H1 (cell line): ENCODE measurements at regions not wholly inside any gene's neighbourhood (a gene's known extent, or its start where the extent isn't known, plus 50 kb on each side); places are given as distances from the start of the nearest gene placed in this dataset.
A peak's percentile ranks its signal among the peaks of the same experiment; 100 is the strongest.

ENCODE experiments used
- CTCF ChIA-PET: fragments of 300-600 bp; sonication (Branson Sonifier 250); formaldehyde crosslinking; loops from one replicate; lab custom pipeline; 2021; ENCODE audit not compliant: partially characterized antibody; lab: Charles Lee
- POLR2A ChIA-PET: fragments of 300-600 bp; sonication (Branson Sonifier 250); formaldehyde crosslinking; loops from one replicate; lab custom pipeline; 2021; ENCODE audit warnings: inconsistent platforms; ENCODE audit not compliant: partially characterized antibody; lab: Charles Lee
- DNase-seq, 2 experiments: peaks; one replicate each; pipeline versions ENCODE4 v3.0.0 to v3.0.0-alpha.2; 2010 to 2022; ENCODE audit warnings: low spot score in 2 of 2, low read depth in 1 of 2, mixed read lengths in 1 of 2
- FAIRE-seq: peaks from 2 replicates; lab custom pipeline; 2011; peaks lifted over from hg19 to GRCh38; lab: Jason Lieb, UNC
- H2AFZ ChIP-seq: 2 replicates; pipeline ENCODE4 v1.8.1; 2012; ENCODE audit warnings: low read length, inconsistent platforms
- H2AK5ac ChIP-seq: 2 replicates; pipeline ENCODE4 v1.6.1; 2013; ENCODE audit warnings: low read depth, low read length
- H2BK120ac ChIP-seq: replicated peaks from 2 replicates; pipeline ENCODE3; 2013; ENCODE audit warnings: low read depth, low read length, inconsistent platforms
- H2BK12ac ChIP-seq: 2 replicates; pipeline ENCODE4 v1.6.1; 2013; ENCODE audit warnings: low read depth, low read length
- H2BK15ac ChIP-seq: 2 replicates; pipeline ENCODE4 v1.6.1; 2013; ENCODE audit warnings: low read length
- H2BK20ac ChIP-seq: 2 replicates; pipeline ENCODE4 v1.6.1; 2013; ENCODE audit warnings: low read length
- H2BK5ac ChIP-seq: 2 replicates; pipeline ENCODE4 v1.6.1; 2013; ENCODE audit warnings: low read depth, low read length
- H3K14ac ChIP-seq: 2 replicates; pipeline ENCODE4 v1.6.1; 2013; ENCODE audit warnings: inconsistent platforms; ENCODE audit not compliant: insufficient read length
- H3K18ac ChIP-seq: 2 replicates; pipeline ENCODE4 v1.6.1; 2013; ENCODE audit warnings: low read length; ENCODE audit errors: extremely low read depth
- H3K23ac ChIP-seq: 2 replicates; pipeline ENCODE4 v1.6.1; 2013; ENCODE audit warnings: inconsistent platforms; ENCODE audit not compliant: insufficient read length
- H3K23me2 ChIP-seq: 2 replicates; pipeline ENCODE4 v1.6.1; 2013; ENCODE audit warnings: low read depth, low read length
- H3K27ac ChIP-seq: 2 replicates; pipeline ENCODE4 v1.6.1; 2011; ENCODE audit warnings: low read depth, low read length, inconsistent platforms
- H3K27me3 ChIP-seq, 4 experiments: replicated peaks in 1 of 4; 1 replicate in 1 of 4; 2 replicates in 3 of 4; pipeline versions ENCODE4 v1.6.1 to v1.8.1; 2011 to 2013; ENCODE audit warnings: low read length in 3 of 4, mild to moderate bottlenecking in 3 of 4, inconsistent platforms in 2 of 4, mixed read lengths in 2 of 4, moderate library complexity in 1 of 4; ENCODE audit not compliant: control insufficient read depth in 3 of 4, insufficient read depth in 3 of 4; ENCODE audit errors: extremely low read depth in 1 of 4
- H3K36me3 ChIP-seq, 4 experiments: 2 replicates each; pipeline versions ENCODE4 v1.6.1 to v1.8.1; 2011 to 2013; ENCODE audit warnings: mild to moderate bottlenecking in 4 of 4, low read length in 3 of 4, moderate library complexity in 2 of 4, control low read depth in 1 of 4, inconsistent platforms in 1 of 4; ENCODE audit not compliant: insufficient read depth in 4 of 4, control insufficient read depth in 2 of 4
- H3K4ac ChIP-seq: replicated peaks from 2 replicates; pipeline ENCODE3; 2013; ENCODE audit warnings: low read length, low read depth, mixed read lengths, inconsistent platforms; ENCODE audit not compliant: insufficient read length
- H3K4me1 ChIP-seq, 4 experiments: replicated peaks in 1 of 4; 1 replicate in 1 of 4; 2 replicates in 3 of 4; pipeline versions ENCODE4 v1.6.1 to v1.8.1; 2011 to 2013; ENCODE audit warnings: low read length in 3 of 4, inconsistent platforms in 2 of 4, mixed read lengths in 1 of 4; ENCODE audit not compliant: insufficient read depth in 4 of 4, control insufficient read depth in 3 of 4
- H3K4me2 ChIP-seq, 2 experiments: 2 replicates each; pipeline versions ENCODE4 v1.6.1 to v1.8.1; 2011 to 2013; ENCODE audit warnings: low read depth in 2 of 2, low read length in 2 of 2, control low read depth in 1 of 2, inconsistent platforms in 1 of 2, mild to moderate bottlenecking in 1 of 2; ENCODE audit not compliant: insufficient read depth in 1 of 2
- H3K4me3 ChIP-seq, 4 experiments: fragments of 200-600, 300-600 bp in 1 of 4; sonication (generic), shearing (Covaris generic), sonication (Bioruptor Twin) in 1 of 4; 2 replicates each; pipeline versions ENCODE4 v1.5.1 to v1.8.1; 2011 to 2016; ENCODE audit warnings: low read length in 4 of 4, low read depth in 3 of 4, control low read depth in 2 of 4, inconsistent platforms in 2 of 4, mild to moderate bottlenecking in 2 of 4, mixed read lengths in 1 of 4, moderate library complexity in 1 of 4; ENCODE audit not compliant: insufficient read depth in 2 of 4; ENCODE audit errors: extremely low read depth in 1 of 4
- H3K56ac ChIP-seq: replicated peaks from 2 replicates; pipeline ENCODE3; 2013; ENCODE audit warnings: low read depth, mild to moderate bottlenecking, mixed read lengths, low read length, inconsistent platforms; ENCODE audit not compliant: insufficient read length
- H3K79me1 ChIP-seq: 2 replicates; pipeline ENCODE4 v1.6.1; 2013; ENCODE audit warnings: low read depth, low read length, control low read depth
- H3K79me2 ChIP-seq, 2 experiments: 2 replicates each; pipeline versions ENCODE4 v1.6.1 to v1.8.1; 2012 to 2013; ENCODE audit warnings: low read length in 2 of 2, mild to moderate bottlenecking in 2 of 2, inconsistent platforms in 1 of 2; ENCODE audit not compliant: insufficient read depth in 2 of 2, control insufficient read depth in 1 of 2
- H3K9ac ChIP-seq, 4 experiments: replicated peaks in 1 of 4; 1 replicate in 1 of 4; 2 replicates in 3 of 4; pipeline versions ENCODE4 v1.6.1 to v1.8.1; 2011 to 2013; ENCODE audit warnings: low read depth in 3 of 4, low read length in 3 of 4, control low read depth in 2 of 4, mild to moderate bottlenecking in 2 of 4, moderate library complexity in 2 of 4, inconsistent platforms in 1 of 4; ENCODE audit errors: extremely low read depth in 1 of 4
- H3K9me3 ChIP-seq, 2 experiments: 2 replicates each; pipeline versions ENCODE4 v1.6.1 to v1.8.1; 2012 to 2013; ENCODE audit warnings: mild to moderate bottlenecking in 2 of 2, moderate library complexity in 2 of 2, control low read depth in 1 of 2, inconsistent platforms in 1 of 2, low read depth in 1 of 2, low read length in 1 of 2, mixed read lengths in 1 of 2; ENCODE audit not compliant: insufficient read depth in 2 of 2
- H4K20me1 ChIP-seq, 2 experiments: replicated peaks in 1 of 2; 2 replicates each; pipeline versions ENCODE3 to v1.8.1; 2011 to 2013; ENCODE audit warnings: inconsistent platforms in 2 of 2, low read length in 2 of 2, mild to moderate bottlenecking in 1 of 2; ENCODE audit not compliant: insufficient read depth in 2 of 2, control insufficient read depth in 1 of 2
- H4K5ac ChIP-seq: 2 replicates; pipeline ENCODE4 v1.6.1; 2013; ENCODE audit warnings: low read length, low read depth, mixed read lengths, inconsistent platforms; ENCODE audit not compliant: insufficient read length
- H4K8ac ChIP-seq: 2 replicates; pipeline ENCODE4 v1.8.0; 2013; ENCODE audit warnings: mild to moderate bottlenecking, moderate library complexity, low read length, inconsistent platforms; ENCODE audit not compliant: insufficient read depth; ENCODE audit errors: extremely low read depth
- H4K91ac ChIP-seq: replicated peaks from 2 replicates; pipeline ENCODE3; 2013; ENCODE audit warnings: low read length, mixed read lengths, inconsistent platforms; ENCODE audit not compliant: insufficient read length
- BACH1 ChIP-seq: IDR thresholded peaks from 2 replicates; pipeline ENCODE4 v1.6.1; 2012; ENCODE audit warnings: low read length, improper control_type of control experiment
- CREB1 ChIP-seq: IDR thresholded peaks from 2 replicates; pipeline ENCODE4 v1.6.1; 2012; ENCODE audit warnings: inconsistent platforms
- GTF2F1 ChIP-seq: IDR thresholded peaks from 2 replicates; pipeline ENCODE4 v1.6.1; 2012; ENCODE audit warnings: low read depth, low read length, improper control_type of control experiment, borderline replicate concordance
- KDM1A ChIP-seq: fragments of 200-600, 300-600 bp; sonication (generic); IDR thresholded peaks from 2 replicates; pipeline ENCODE4 v1.7.1; 2016; ENCODE audit warnings: mild to moderate bottlenecking, low read length, borderline replicate concordance
- RFX5 ChIP-seq: IDR thresholded peaks from 2 replicates; pipeline ENCODE4 v1.6.1; 2011; ENCODE audit warnings: low read depth, low read length, improper control_type of control experiment, borderline replicate concordance
- RNF2 ChIP-seq: fragments of 200-900, 300-1000 bp; sonication (generic); IDR thresholded peaks from 2 replicates; pipeline ENCODE4 v1.7.1; 2016; ENCODE audit warnings: borderline replicate concordance, low read depth, mild to moderate bottlenecking, antibody characterized with exemption, low read length; ENCODE audit not compliant: poor library complexity, severe bottlenecking; ENCODE audit errors: missing control alignments
- SP1 ChIP-seq: IDR thresholded peaks from 2 replicates; pipeline ENCODE4 v1.6.1; 2011; ENCODE audit warnings: low read depth, low read length
- TBP ChIP-seq: IDR thresholded peaks from 2 replicates; pipeline ENCODE4 v1.6.1; 2011; ENCODE audit warnings: low read depth, low read length, improper control_type of control experiment
- WGBS, 2 experiments: shearing (Covaris generic) in 1 of 2; methylation state at CpG; one replicate each; pipeline versions ENCODE4 v1.1.6 to v1.1.7; 2013 to 2015; ENCODE audit warnings: low lambda C conversion rate in 2 of 2, mixed read lengths in 2 of 2, inconsistent platforms in 1 of 2, low coverage in 1 of 2, missing lambda C conversion rate in 1 of 2; ENCODE audit not compliant: insufficient replicate concordance in 2 of 2, insufficient coverage in 1 of 2, insufficient read length in 1 of 2; ENCODE audit errors: extremely low coverage in 1 of 2, missing lambda C conversion rate in 1 of 2; 5-methylcytosine and 5-hydroxymethylcytosine counted together
- TF ChIP-seq, protein P1 (sequence below): IDR thresholded peaks from 2 replicates; pipeline ENCODE4 v1.6.1; 2012; ENCODE audit warnings: inconsistent platforms
- TF ChIP-seq, protein P2 (sequence below), 3 experiments: IDR thresholded peaks; 1 replicate in 2 of 3; 2 replicates in 1 of 3; pipeline versions ENCODE4 v1.5.1 to v1.6.1; 2011; ENCODE audit warnings: low read length in 3 of 3, mild to moderate bottlenecking in 3 of 3, inconsistent platforms in 2 of 3, low read depth in 1 of 3, moderate library complexity in 1 of 3; ENCODE audit not compliant: insufficient read depth in 1 of 3; ENCODE audit errors: control extremely low read depth in 1 of 3
- TF ChIP-seq, protein P3 (sequence below): IDR thresholded peaks from 2 replicates; pipeline ENCODE4 v1.6.1; 2012; ENCODE audit warnings: inconsistent platforms

DNA sequence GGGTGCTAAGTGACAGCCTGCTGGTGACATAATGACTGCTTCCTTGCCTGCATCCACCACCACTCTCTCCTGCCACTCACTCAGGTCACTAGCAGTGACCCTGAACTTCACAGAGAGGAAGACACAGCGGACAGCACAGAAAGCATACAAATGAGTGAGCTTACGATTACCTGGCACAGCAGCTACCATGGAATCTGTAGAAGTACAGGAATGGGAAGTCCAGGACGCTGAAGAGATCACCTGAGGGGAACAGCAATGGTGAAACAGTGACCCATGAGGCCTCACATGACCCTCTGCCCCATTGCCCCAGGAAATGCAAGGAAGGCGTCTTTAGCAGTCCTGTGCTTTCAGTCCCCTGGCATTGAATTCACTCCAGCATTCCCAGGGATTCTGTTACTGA is 96.7 kb upstream of the RIOK3 start:
- Histone ChIP-seq H3K23ac (no peak overlapping the region), H3K18ac (no peak overlapping the region), H3K79me2 (no peaks in the 10 kb centered on the region), H2BK20ac (no peak overlapping the region), H4K20me1 (no peaks in the 10 kb centered on the region), H3K14ac (no peak overlapping the region), H3K4me2 (no peak overlapping the region), H3K56ac (no peak overlapping the region), H2BK5ac (peak overlapping the region; percentile 3; the same call in 1 of the 2 replicates), H3K4me1 (no peaks in the 10 kb centered on the region), H3K4ac (no peak overlapping the region), H4K8ac (no peak overlapping the region), H2AFZ (no peak overlapping the region), H2AK5ac (no peak overlapping the region), H2BK120ac (no peak overlapping the region), H2BK12ac (no peak overlapping the region), H3K23me2 (no peaks in the 10 kb centered on the region; the same call in 1 of the 2 replicates), H3K4me3 (no peak overlapping the region), H4K5ac (no peak overlapping the region), H2BK15ac (0 out of 2 replicates have a peak overlapping the region, but pooled peaks have one; percentile 5), H3K27me3 (no peaks in the 10 kb centered on the region), H3K79me1 (no peaks in the 10 kb centered on the region), H3K9ac (no peak overlapping the region), H3K27ac (no peak overlapping the region), H4K91ac (no peak overlapping the region), H3K36me3 (no peaks in the 10 kb centered on the region; a peak in 1 of 8 replicates), H3K9me3 (peaks cover 0 to 7% of the 10 kb centered on the region in 2 experiments; a peak in 2 of 4 replicates)
- FAIRE-seq (no peak), DNase-seq (no peak)
- CTCF ChIA-PET: no interaction called here
- WGBS, 2 experiments: 83% methylated on average over 4 of the region's 4 CpGs; no CpG with 5 or more reads in 1 of the 2 experiments
- POLR2A ChIA-PET: no interaction called here
- TF ChIP-seq RNF2 (no peak), GTF2F1 (no peak), TBP (no peak), CREB1 (no peak), RFX5 (no peak), KDM1A (no peak), BACH1 (no peak), SP1 (no peak)
- TF ChIP-seq, protein P1, sequence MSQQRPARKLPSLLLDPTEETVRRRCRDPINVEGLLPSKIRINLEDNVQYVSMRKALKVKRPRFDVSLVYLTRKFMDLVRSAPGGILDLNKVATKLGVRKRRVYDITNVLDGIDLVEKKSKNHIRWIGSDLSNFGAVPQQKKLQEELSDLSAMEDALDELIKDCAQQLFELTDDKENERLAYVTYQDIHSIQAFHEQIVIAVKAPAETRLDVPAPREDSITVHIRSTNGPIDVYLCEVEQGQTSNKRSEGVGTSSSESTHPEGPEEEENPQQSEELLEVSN: no peak
- TF ChIP-seq, protein P2, sequence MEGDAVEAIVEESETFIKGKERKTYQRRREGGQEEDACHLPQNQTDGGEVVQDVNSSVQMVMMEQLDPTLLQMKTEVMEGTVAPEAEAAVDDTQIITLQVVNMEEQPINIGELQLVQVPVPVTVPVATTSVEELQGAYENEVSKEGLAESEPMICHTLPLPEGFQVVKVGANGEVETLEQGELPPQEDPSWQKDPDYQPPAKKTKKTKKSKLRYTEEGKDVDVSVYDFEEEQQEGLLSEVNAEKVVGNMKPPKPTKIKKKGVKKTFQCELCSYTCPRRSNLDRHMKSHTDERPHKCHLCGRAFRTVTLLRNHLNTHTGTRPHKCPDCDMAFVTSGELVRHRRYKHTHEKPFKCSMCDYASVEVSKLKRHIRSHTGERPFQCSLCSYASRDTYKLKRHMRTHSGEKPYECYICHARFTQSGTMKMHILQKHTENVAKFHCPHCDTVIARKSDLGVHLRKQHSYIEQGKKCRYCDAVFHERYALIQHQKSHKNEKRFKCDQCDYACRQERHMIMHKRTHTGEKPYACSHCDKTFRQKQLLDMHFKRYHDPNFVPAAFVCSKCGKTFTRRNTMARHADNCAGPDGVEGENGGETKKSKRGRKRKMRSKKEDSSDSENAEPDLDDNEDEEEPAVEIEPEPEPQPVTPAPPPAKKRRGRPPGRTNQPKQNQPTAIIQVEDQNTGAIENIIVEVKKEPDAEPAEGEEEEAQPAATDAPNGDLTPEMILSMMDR (IDR thresholded peaks at IDR 0.05; ENCODE audit: control extremely low read depth in 1 of 3, insufficient read depth in 1 of 3, low read depth in 1 of 3, low read length in 3 of 3): no peak
- TF ChIP-seq, protein P3, sequence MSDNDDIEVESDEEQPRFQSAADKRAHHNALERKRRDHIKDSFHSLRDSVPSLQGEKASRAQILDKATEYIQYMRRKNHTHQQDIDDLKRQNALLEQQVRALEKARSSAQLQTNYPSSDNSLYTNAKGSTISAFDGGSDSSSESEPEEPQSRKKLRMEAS: no peak
